Upper lobe of left lung (tissue), 4 donors: ENCODE measurements at regions not wholly inside any gene's neighbourhood (a gene's known extent, or its start where the extent isn't known, plus 50 kb on each side); places are given as distances from the start of the nearest gene placed in this dataset.

Experiments
- CTCF ChIP-seq, 6 experiments: fragments of 450-650 bp in 4 of 6; fragments of 200-600 bp in 2 of 6; sonication (generic) in 2 of 6; IDR thresholded peaks; one replicate each; pipeline ENCODE4 v1.5.1; 2016 to 2019; ENCODE audit warnings: antibody characterized with exemption in 6 of 6
- EP300 ChIP-seq, 4 donors: sonication (generic); formaldehyde crosslinking; IDR thresholded peaks; one replicate each; pipeline ENCODE4 v1.5.1; 2017; ENCODE audit warnings: antibody characterized with exemption in 4 of 4, control low read depth in 2 of 4
- POLR2AphosphoS5 ChIP-seq, 2 donors: sonication (generic); formaldehyde crosslinking; IDR thresholded peaks; one replicate each; pipeline ENCODE4 v1.5.1; 2017; ENCODE audit warnings: antibody characterized with exemption in 2 of 2

GRCh38 chr6:100220543-100220942 lies 226.5 kb upstream of the MCHR2 start:
- TF ChIP-seq CTCF (IDR thresholded peaks at IDR 0.05) = no peak
- TF ChIP-seq EP300 (IDR thresholded peaks at IDR 0.05) = no peak
- TF ChIP-seq POLR2AphosphoS5 (IDR thresholded peaks at IDR 0.05) = no peak
